DND-41 (cell line): ENCODE measurements at regions not wholly inside any gene's neighbourhood (a gene's known extent, or its start where the extent isn't known, plus 50 kb on each side); places are given as distances from the start of the nearest gene placed in this dataset.

Experiments used
- ATAC-seq: fragments of 200-7000 bp; cut with Tn5 transposase; 3 replicates; pipeline ENCODE4 v1.9.1; 2021; ENCODE audit warnings: low read depth; ENCODE audit not compliant: insufficient read depth
- DNase-seq: peaks from one replicate; pipeline ENCODE4 v3.0.0-alpha.2; 2020
- H2AFZ ChIP-seq: 2 replicates; pipeline ENCODE4 v1.6.0; 2012; ENCODE audit warnings: low read depth, low read length
- H3K27ac ChIP-seq: 2 replicates; pipeline ENCODE4 v1.5.1; 2012; ENCODE audit warnings: low read length, inconsistent platforms
- H3K27me3 ChIP-seq: fragments of 200-600 bp; sonication (generic); 2 replicates; pipeline ENCODE4 v1.6.0; 2012; ENCODE audit warnings: low read length, mild to moderate bottlenecking, inconsistent platforms; ENCODE audit not compliant: insufficient read depth, poor library complexity
- H3K36me3 ChIP-seq: 2 replicates; pipeline ENCODE4 v1.5.1; 2012; ENCODE audit warnings: low read length, inconsistent platforms; ENCODE audit not compliant: insufficient read depth
- H3K4me1 ChIP-seq: 2 replicates; pipeline ENCODE4 v1.5.1; 2012; ENCODE audit warnings: mild to moderate bottlenecking, low read length; ENCODE audit not compliant: insufficient read depth
- H3K4me2 ChIP-seq: 2 replicates; pipeline ENCODE4 v1.6.0; 2012; ENCODE audit warnings: mild to moderate bottlenecking, moderate library complexity, low read length, inconsistent platforms; ENCODE audit not compliant: insufficient read depth
- H3K4me3 ChIP-seq, 2 experiments: fragments of 200-600 bp in 1 of 2; shearing (Covaris generic) in 1 of 2; 2 replicates each; pipeline ENCODE4 v1.5.1; 2012 to 2016; ENCODE audit warnings: inconsistent platforms in 2 of 2, low read length in 2 of 2, mild to moderate bottlenecking in 2 of 2, low read depth in 1 of 2, moderate library complexity in 1 of 2
- H3K79me2 ChIP-seq: 2 replicates; pipeline ENCODE4 v1.6.0; 2012; ENCODE audit warnings: low read length, inconsistent platforms; ENCODE audit not compliant: insufficient read depth
- H3K9ac ChIP-seq: 2 replicates; pipeline ENCODE4 v1.6.0; 2012; ENCODE audit warnings: low read depth, mild to moderate bottlenecking, inconsistent platforms, low read length, moderate library complexity
- H3K9me3 ChIP-seq: 2 replicates; pipeline ENCODE4 v1.5.1; 2012; ENCODE audit warnings: low read length, moderate library complexity, mild to moderate bottlenecking, inconsistent platforms; ENCODE audit not compliant: insufficient read depth, severe bottlenecking
- H4K20me1 ChIP-seq: 2 replicates; pipeline ENCODE4 v1.6.0; 2012; ENCODE audit warnings: low read length; ENCODE audit not compliant: insufficient read depth
- CTCF ChIP-seq: IDR thresholded peaks from 2 replicates; pipeline ENCODE4 v1.5.1; 2012; ENCODE audit warnings: borderline replicate concordance, low read length, moderate library complexity, mild to moderate bottlenecking; ENCODE audit not compliant: poor library complexity, severe bottlenecking; ENCODE audit errors: extremely low read depth
- EZH2 ChIP-seq: IDR thresholded peaks from 3 replicates; pipeline ENCODE4 v1.6.1; 2012; ENCODE audit warnings: borderline replicate concordance, low read depth, mild to moderate bottlenecking, moderate library complexity, low read length, inconsistent platforms; ENCODE audit not compliant: severe bottlenecking

GRCh38 chr1:172980456-172980855, 70.3 kb downstream of the TNFSF18 start:
- ATAC-seq = no peak
- Histone ChIP-seq H3K9ac (no peak overlapping the region), H2AFZ (no peak overlapping the region), H3K27me3 (no peaks in the 10 kb centered on the region), H3K4me2 (no peak overlapping the region), H3K27ac (no peak overlapping the region), H3K4me3 (no peak overlapping the region), H3K4me1 (no peaks in the 10 kb centered on the region), H4K20me1 (no peaks in the 10 kb centered on the region), H3K79me2 (no peaks in the 10 kb centered on the region), H3K36me3 (no peaks in the 10 kb centered on the region), H3K9me3 (no peaks in the 10 kb centered on the region)
- DNase-seq = no peak
- no peak for TF ChIP-seq EZH2
- no peak for TF ChIP-seq CTCF

- Histone ChIP-seq H3K36me3 (no peaks in the 10 kb centered on the region), H2AFZ (no peak overlapping the region), H3K4me2 (no peak overlapping the region), H3K4me1 (no peaks in the 10 kb centered on the region), H3K79me2 (no peaks in the 10 kb centered on the region), H4K20me1 (no peaks in the 10 kb centered on the region), H3K9ac (no peak overlapping the region), H3K27ac (no peak overlapping the region), H3K4me3 (no peak overlapping the region), H3K27me3 (no peaks in the 10 kb centered on the region), H3K9me3 (no peaks in the 10 kb centered on the region)
- TF ChIP-seq EZH2 (no peak), CTCF (no peak)
- no peak for DNase-seq
- no peak for ATAC-seq
Measured at GRCh38 chr1:172980971-172981370, 69.8 kb downstream of the TNFSF18 start.
